ENCODE measurements at regions not wholly inside any gene's neighbourhood (a gene's known extent, or its start where the extent isn't known, plus 50 kb on each side); places are given as distances from the start of the nearest gene placed in this dataset.

DNA sequence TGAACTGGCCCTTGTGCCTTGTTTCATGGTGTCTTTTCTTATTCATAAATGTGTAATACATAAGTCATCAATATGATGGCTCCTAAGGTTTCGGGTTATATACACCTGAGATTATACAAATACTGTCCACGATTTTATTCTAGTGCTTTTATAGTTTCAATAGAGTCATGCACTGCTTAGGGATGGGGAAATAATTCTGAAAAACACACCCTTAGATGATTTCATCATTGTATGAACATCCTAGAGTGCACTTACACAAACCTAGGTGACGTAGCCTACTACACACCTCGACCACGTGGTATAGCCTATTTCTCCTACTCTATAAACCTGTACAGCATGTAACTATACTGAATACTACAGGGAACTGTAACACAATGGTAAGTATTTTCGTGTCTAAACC, 988.8 kb upstream of the NR2F2 start:
- TF ChIP-seq ZNF274 (IDR thresholded peaks at IDR 0.05; ENCODE audit: low read depth, low read length), result no peak
- TF ChIP-seq YY1 (IDR thresholded peaks at IDR 0.05; ENCODE audit: insufficient read depth, insufficient read length), result no peak
